ENCODE measurements at regions not wholly inside any gene's neighbourhood (a gene's known extent, or its start where the extent isn't known, plus 50 kb on each side); places are given as distances from the start of the nearest gene placed in this dataset.

GRCh38 chr2:208827549-208828221 is 421.1 kb downstream of the PTH2R start:
- no peaks in the 10 kb centered on the region for H3K79me2 ChIP-seq (ENCODE audit: control insufficient read depth, insufficient read depth, low read length)
- TF ChIP-seq EZH2 (IDR thresholded peaks at IDR 0.05; ENCODE audit: low read length) (no peak), CTCF (optimal IDR thresholded peaks at IDR 0.05 in 1 of 3, IDR thresholded peaks at IDR 0.05 in 1 of 3, conservative IDR thresholded peaks at IDR 0.05 in 1 of 3; ENCODE audit: extremely low read depth in 1 of 3, insufficient read depth in 2 of 3, low read length in 3 of 3) (no peak)
- no peaks in the 10 kb centered on the region for H3K4me1 ChIP-seq (ENCODE audit: control insufficient read depth, extremely low read depth, insufficient read depth, low read length)
- DNase-seq (ENCODE audit: low read depth, low spot score) (no peak), FAIRE-seq (no peak)
- no peak overlapping the region for H3K4me3 ChIP-seq (ENCODE audit: control insufficient read depth in 2 of 3, extremely low read depth in 1 of 3, insufficient read depth in 2 of 3, low read depth in 1 of 3, low read length in 3 of 3)
- no peaks in the 10 kb centered on the region for H3K27me3 ChIP-seq (ENCODE audit: control insufficient read depth, extremely low read depth, insufficient read depth, low read length)
- no peaks in the 10 kb centered on the region for H3K9me1 ChIP-seq (ENCODE audit: control insufficient read depth, extremely low read depth, insufficient read depth, low read length)
- no peak overlapping the region for H2AFZ ChIP-seq (ENCODE audit: control insufficient read depth, low read length)
- no peaks in the 10 kb centered on the region for H4K20me1 ChIP-seq (ENCODE audit: control insufficient read depth, extremely low read depth, insufficient read depth, low read length)
- no peaks in the 10 kb centered on the region for H3K36me3 ChIP-seq (ENCODE audit: control insufficient read depth in 2 of 2, extremely low read depth in 1 of 2, insufficient read depth in 2 of 2, low read length in 2 of 2)
- dilution Hi-C loops (cut with MboI; ENCODE audit: extremely low pct_ligation_motif_present, low sequenced_read_pairs) = no loop called here
- H3K4me2 ChIP-seq (ENCODE audit: control insufficient read depth, extremely low read depth, insufficient read depth, low read depth, low read length) = no peak overlapping the region
- H3K9me3 ChIP-seq (ENCODE audit: control insufficient read depth, low read depth, low read length) = no peaks in the 10 kb centered on the region
- no peak overlapping the region for H3K27ac ChIP-seq (ENCODE audit: control insufficient read depth, insufficient read depth, low read length)
- no peak overlapping the region for H3K9ac ChIP-seq (ENCODE audit: control insufficient read depth, extremely low read depth, insufficient read depth, low read length)

GRCh38 chr2:208830203-208830602 is 423.6 kb downstream of the PTH2R start:
- Histone ChIP-seq H3K9ac (ENCODE audit: control insufficient read depth, extremely low read depth, insufficient read depth, low read length) (no peak overlapping the region), H3K36me3 (ENCODE audit: control insufficient read depth in 2 of 2, extremely low read depth in 1 of 2, insufficient read depth in 2 of 2, low read length in 2 of 2) (no peaks in the 10 kb centered on the region), H3K9me1 (ENCODE audit: control insufficient read depth, extremely low read depth, insufficient read depth, low read length) (no peaks in the 10 kb centered on the region), H3K9me3 (ENCODE audit: control insufficient read depth, low read depth, low read length) (no peaks in the 10 kb centered on the region), H4K20me1 (ENCODE audit: control insufficient read depth, extremely low read depth, insufficient read depth, low read length) (no peaks in the 10 kb centered on the region), H3K4me2 (ENCODE audit: control insufficient read depth, extremely low read depth, insufficient read depth, low read depth, low read length) (no peak overlapping the region), H3K79me2 (ENCODE audit: control insufficient read depth, insufficient read depth, low read length) (no peaks in the 10 kb centered on the region), H3K27me3 (ENCODE audit: control insufficient read depth, extremely low read depth, insufficient read depth, low read length) (no peaks in the 10 kb centered on the region), H3K4me3 (ENCODE audit: control insufficient read depth in 2 of 3, extremely low read depth in 1 of 3, insufficient read depth in 2 of 3, low read depth in 1 of 3, low read length in 3 of 3) (no peak overlapping the region), H3K27ac (ENCODE audit: control insufficient read depth, insufficient read depth, low read length) (no peak overlapping the region), H3K4me1 (ENCODE audit: control insufficient read depth, extremely low read depth, insufficient read depth, low read length) (no peaks in the 10 kb centered on the region), H2AFZ (ENCODE audit: control insufficient read depth, low read length) (no peak overlapping the region)
- FAIRE-seq = no peak
- DNase-seq (ENCODE audit: low read depth, low spot score) = no peak
- TF ChIP-seq EZH2 (IDR thresholded peaks at IDR 0.05; ENCODE audit: low read length) (no peak), CTCF (optimal IDR thresholded peaks at IDR 0.05 in 1 of 3, IDR thresholded peaks at IDR 0.05 in 1 of 3, conservative IDR thresholded peaks at IDR 0.05 in 1 of 3; ENCODE audit: extremely low read depth in 1 of 3, insufficient read depth in 2 of 3, low read length in 3 of 3) (no peak)
- dilution Hi-C loops (cut with MboI; ENCODE audit: extremely low pct_ligation_motif_present, low sequenced_read_pairs) = no loop called here

Measured in keratinocyte (primary cell).